Gastrocnemius medialis (tissue), 4 donors: ENCODE measurements at regions not wholly inside any gene's neighbourhood (a gene's known extent, or its start where the extent isn't known, plus 50 kb on each side); places are given as distances from the start of the nearest gene placed in this dataset.

ENCODE experiments used
- CTCF ChIP-seq, 5 experiments: fragments of 450-650 bp in 3 of 5; fragments of 200-600 bp in 2 of 5; sonication (generic) in 2 of 5; IDR thresholded peaks in 4 of 5; conservative IDR thresholded peaks in 1 of 5; 1 replicate in 4 of 5; 2 replicates in 1 of 5; pipeline ENCODE4 v1.5.1; 2016 to 2019; ENCODE audit warnings: antibody characterized with exemption in 5 of 5, mild to moderate bottlenecking in 3 of 5, moderate library complexity in 3 of 5
- POLR2A ChIP-seq, 2 donors: fragments of 450-650 bp; IDR thresholded peaks; one replicate each; pipeline ENCODE4 v1.6.1; 2017; ENCODE audit warnings: antibody characterized with exemption in 2 of 2, mild to moderate bottlenecking in 2 of 2, moderate library complexity in 2 of 2

GRCh38 chr22:48573766-48574165 is 1253.9 kb downstream of the BRD1 start:
- TF ChIP-seq POLR2A (IDR thresholded peaks at IDR 0.05) (no peak), CTCF (IDR thresholded peaks at IDR 0.05 in 4 of 5, conservative IDR thresholded peaks at IDR 0.05 in 1 of 5) (no peak)
